Prostate gland (tissue), 2 donors: ENCODE measurements at regions not wholly inside any gene's neighbourhood (a gene's known extent, or its start where the extent isn't known, plus 50 kb on each side); places are given as distances from the start of the nearest gene placed in this dataset.

Experiments
- CTCF ChIP-seq, 4 experiments: fragments of 200-600 bp in 2 of 4; fragments of 450-650 bp in 2 of 4; sonication (generic) in 2 of 4; IDR thresholded peaks; 1 replicate in 3 of 4; 2 replicates in 1 of 4; pipeline ENCODE4 v1.5.1; 2016 to 2019; ENCODE audit warnings: antibody characterized with exemption in 4 of 4, mild to moderate bottlenecking in 2 of 4, moderate library complexity in 2 of 4
- POLR2A ChIP-seq: fragments of 450-650 bp; IDR thresholded peaks from one replicate; pipeline ENCODE4 v1.6.1; 2016; ENCODE audit warnings: antibody characterized with exemption, mild to moderate bottlenecking

GRCh38 chr6:98333273-98333672, 501.1 kb upstream of the POU3F2 start:
- TF ChIP-seq CTCF (IDR thresholded peaks at IDR 0.05) (no peak), POLR2A (no peak)
